PC-9 (cell line): ENCODE measurements at regions not wholly inside any gene's neighbourhood (a gene's known extent, or its start where the extent isn't known, plus 50 kb on each side); places are given as distances from the start of the nearest gene placed in this dataset.

Experiments
- EZH2 ChIP-seq: fragments of 200-600 bp; sonication (generic); IDR thresholded peaks from 2 replicates; pipeline ENCODE4 v1.8.0; 2017; ENCODE audit warnings: antibody characterized with exemption, low read depth
- TF ChIP-seq, protein P1 (sequence below): fragments of 200-600 bp; sonication (generic); conservative IDR thresholded peaks from 2 replicates; pipeline ENCODE4 v1.6.1; 2017; ENCODE audit warnings: mixed run types, antibody characterized with exemption, mild to moderate bottlenecking, moderate library complexity

DNA sequence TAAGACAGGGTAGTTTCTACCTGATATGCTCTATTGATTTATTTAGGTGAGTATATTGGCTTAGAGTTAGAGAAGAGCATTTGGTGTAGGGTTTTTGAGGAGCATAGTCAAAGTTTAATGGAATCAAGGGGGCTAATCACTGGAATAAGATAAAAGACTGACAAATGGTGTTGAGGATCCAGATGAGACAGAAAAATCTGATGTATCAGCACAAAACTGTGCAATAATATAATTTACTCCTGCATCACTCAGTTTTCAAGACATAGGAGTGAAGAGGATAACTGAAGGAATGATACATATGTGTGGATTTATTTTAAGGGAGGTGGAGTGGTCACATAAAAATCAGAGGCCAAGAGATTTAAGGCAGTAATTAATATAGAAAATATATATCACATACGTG is 339.2 kb downstream of the NYAP2 start:
- TF ChIP-seq, protein P1, sequence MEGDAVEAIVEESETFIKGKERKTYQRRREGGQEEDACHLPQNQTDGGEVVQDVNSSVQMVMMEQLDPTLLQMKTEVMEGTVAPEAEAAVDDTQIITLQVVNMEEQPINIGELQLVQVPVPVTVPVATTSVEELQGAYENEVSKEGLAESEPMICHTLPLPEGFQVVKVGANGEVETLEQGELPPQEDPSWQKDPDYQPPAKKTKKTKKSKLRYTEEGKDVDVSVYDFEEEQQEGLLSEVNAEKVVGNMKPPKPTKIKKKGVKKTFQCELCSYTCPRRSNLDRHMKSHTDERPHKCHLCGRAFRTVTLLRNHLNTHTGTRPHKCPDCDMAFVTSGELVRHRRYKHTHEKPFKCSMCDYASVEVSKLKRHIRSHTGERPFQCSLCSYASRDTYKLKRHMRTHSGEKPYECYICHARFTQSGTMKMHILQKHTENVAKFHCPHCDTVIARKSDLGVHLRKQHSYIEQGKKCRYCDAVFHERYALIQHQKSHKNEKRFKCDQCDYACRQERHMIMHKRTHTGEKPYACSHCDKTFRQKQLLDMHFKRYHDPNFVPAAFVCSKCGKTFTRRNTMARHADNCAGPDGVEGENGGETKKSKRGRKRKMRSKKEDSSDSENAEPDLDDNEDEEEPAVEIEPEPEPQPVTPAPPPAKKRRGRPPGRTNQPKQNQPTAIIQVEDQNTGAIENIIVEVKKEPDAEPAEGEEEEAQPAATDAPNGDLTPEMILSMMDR, result no peak
- no peak for TF ChIP-seq EZH2
